MCF 10A (cell line): ENCODE measurements at regions not wholly inside any gene's neighbourhood (a gene's known extent, or its start where the extent isn't known, plus 50 kb on each side); places are given as distances from the start of the nearest gene placed in this dataset.

Experiments
- BruUV-seq: library from RNA; stranded (reverse); fragments of 400-500 nt; replicated peaks from 2 replicates; lab custom pipeline; 2021; lab: Mats Ljungman, UMichigan
- CTCF ChIA-PET: fragments of 300-600 bp; sonication (Branson Sonifier 250); formaldehyde crosslinking; extraction: SDS; loops from one replicate; lab custom pipeline; 2021; ENCODE audit warnings: antibody characterized with exemption, inconsistent platforms; lab: Yijun Ruan, JAX
- POLR2A ChIA-PET: fragments of 300-600, 350-650 bp; sonication (Branson Sonifier 250); formaldehyde crosslinking; extraction: SDS; loops from one replicate; lab custom pipeline; 2020; ENCODE audit warnings: antibody characterized with exemption, inconsistent platforms; lab: Yijun Ruan, JAX
- DNase-seq: peaks from one replicate; pipeline ENCODE4 v3.0.0-alpha.2; 2018; ENCODE audit not compliant: unreplicated experiment
- H3K27ac Mint-ChIP-seq: one replicate; pipeline ENCODE4 v1.8.0; 2022; ENCODE audit warnings: mild to moderate bottlenecking, low read depth, mixed read lengths; ENCODE audit not compliant: unreplicated experiment
- H3K27me3 Mint-ChIP-seq: one replicate; pipeline ENCODE4 v1.8.0; 2022; ENCODE audit warnings: mixed read lengths; ENCODE audit not compliant: insufficient read depth, unreplicated experiment
- H3K36me3 Mint-ChIP-seq: one replicate; pipeline ENCODE4 v1.8.0; 2022; ENCODE audit warnings: mild to moderate bottlenecking, moderate library complexity, mixed read lengths; ENCODE audit not compliant: insufficient read depth, unreplicated experiment
- H3K4me1 Mint-ChIP-seq: one replicate; pipeline ENCODE4 v1.8.0; 2022; ENCODE audit warnings: mixed read lengths; ENCODE audit not compliant: insufficient read depth, unreplicated experiment
- H3K4me3 Mint-ChIP-seq: one replicate; pipeline ENCODE4 v1.8.0; 2022; ENCODE audit warnings: mild to moderate bottlenecking, moderate library complexity, mixed read lengths; ENCODE audit not compliant: unreplicated experiment
- H3K9me3 Mint-ChIP-seq: one replicate; pipeline ENCODE4 v1.8.0; 2022; ENCODE audit warnings: mixed read lengths; ENCODE audit not compliant: unreplicated experiment
- CTCF ChIP-seq: fragments of 200-600 bp; IDR thresholded peaks from one replicate; pipeline ENCODE4 v1.8.0; 2022; ENCODE audit warnings: antibody characterized with exemption, mild to moderate bottlenecking; ENCODE audit not compliant: unreplicated experiment
- intact Hi-C: fragments of 100-400 bp; cut with micrococcal nuclease; formaldehyde crosslinking; loops from 2 replicates; pipeline ENCODE4 v1.14.1; 2022

GRCh38 chr2:46239175-46239846 is 57.9 kb upstream of the EPAS1 start:
- no peak for DNase-seq
- no TSS peak for BruUV-seq
- ChIA-PET POLR2A (no interaction called here), CTCF (interaction anchor here (0.7 to 1.1 kb wide), 2 partner anchors 9 to 516 kb away, joined by 3 read pairs; no protein-coding TSS in a partner anchor)
- H3K27me3 Mint-ChIP-seq = no peaks in the 10 kb centered on the region
- H3K9me3 Mint-ChIP-seq = no peaks in the 10 kb centered on the region
- no peak overlapping the region for H3K4me3 Mint-ChIP-seq
- no peak for TF ChIP-seq CTCF
- intact Hi-C loops = no loop called here
- H3K4me1 Mint-ChIP-seq = peaks cover 5% of the 10 kb centered on the region
- no peak overlapping the region for H3K27ac Mint-ChIP-seq
- H3K36me3 Mint-ChIP-seq = no peaks in the 10 kb centered on the region

GRCh38 chr2:46239847-46240181 is 57.4 kb upstream of the EPAS1 start:
- H3K4me1 Mint-ChIP-seq = peaks cover 5% of the 10 kb centered on the region
- intact Hi-C loops = no loop called here
- no peaks in the 10 kb centered on the region for H3K36me3 Mint-ChIP-seq
- no TSS peak for BruUV-seq
- ChIA-PET CTCF (interaction anchor here (0.7 to 1.1 kb wide), 2 partner anchors 10 to 516 kb away, joined by 3 read pairs; no protein-coding TSS in a partner anchor), POLR2A (no interaction called here)
- H3K4me3 Mint-ChIP-seq = no peak overlapping the region
- H3K9me3 Mint-ChIP-seq = no peaks in the 10 kb centered on the region
- DNase-seq = no peak
- no peak for TF ChIP-seq CTCF
- no peak overlapping the region for H3K27ac Mint-ChIP-seq
- H3K27me3 Mint-ChIP-seq = no peaks in the 10 kb centered on the region

- no peak for TF ChIP-seq CTCF
- peak; percentile 26 for DNase-seq
- POLR2A ChIA-PET = interaction anchor here (0.6 kb wide), 1 partner anchor 143 kb away, joined by 3 read pairs; no protein-coding TSS in a partner anchor
Observed at GRCh38 chr2:46241344-46241743, 55.9 kb upstream of the EPAS1 start.

GRCh38 chr2:46245869-46246268 is 51.3 kb upstream of the EPAS1 start:
- TF ChIP-seq CTCF = no peak
- BruUV-seq = no TSS peak
- H3K36me3 Mint-ChIP-seq = no peaks in the 10 kb centered on the region
- H3K27me3 Mint-ChIP-seq = no peaks in the 10 kb centered on the region
- H3K9me3 Mint-ChIP-seq = no peaks in the 10 kb centered on the region
- no peak for DNase-seq
- no peak overlapping the region for H3K4me3 Mint-ChIP-seq
- CTCF ChIA-PET = no interaction called here
- H3K27ac Mint-ChIP-seq = no peak overlapping the region
- intact Hi-C loops = no loop called here
- H3K4me1 Mint-ChIP-seq = peaks cover 5% of the 10 kb centered on the region
- POLR2A ChIA-PET = interaction anchor here (0.7 kb wide), 1 partner anchor 50 kb away, joined by 3 read pairs; no protein-coding TSS in a partner anchor

More at GRCh38 chr2:46241344-46241743, 55.9 kb upstream of the EPAS1 start:
- Mint-ChIP-seq H3K27me3 (no peaks in the 10 kb centered on the region), H3K4me3 (no peak overlapping the region), H3K4me1 (peaks cover 5% of the 10 kb centered on the region), H3K27ac (no peak overlapping the region), H3K9me3 (no peaks in the 10 kb centered on the region), H3K36me3 (no peaks in the 10 kb centered on the region)
- intact Hi-C loops = no loop called here
- BruUV-seq = no TSS peak
- CTCF ChIA-PET = no interaction called here
